GM12878 (cell line): ENCODE measurements at regions not wholly inside any gene's neighbourhood (a gene's known extent, or its start where the extent isn't known, plus 50 kb on each side); places are given as distances from the start of the nearest gene placed in this dataset.

ENCODE experiments used
- CBFB ChIP-seq: IDR thresholded peaks from 2 replicates; pipeline ENCODE4 v1.6.1; 2016; ENCODE audit warnings: antibody characterized with exemption, low read depth
- CHD1 ChIP-seq: IDR thresholded peaks from 2 replicates; pipeline ENCODE4 v1.6.1; 2012; ENCODE audit warnings: low read depth, low read length, improper control_type of control experiment
- DPF2 ChIP-seq: fragments of 450-650 bp; IDR thresholded peaks from 2 replicates; pipeline ENCODE4 v1.6.1; 2017; ENCODE audit warnings: mild to moderate bottlenecking
- E2F4 ChIP-seq: IDR thresholded peaks from 2 replicates; pipeline ENCODE4 v1.6.1; 2012; ENCODE audit warnings: low read depth, low read length, improper control_type of control experiment
- EED ChIP-seq: sonication (generic); IDR thresholded peaks from 2 replicates; pipeline ENCODE4 v1.6.1; 2016; ENCODE audit warnings: antibody characterized with exemption, low read depth
- EP300 ChIP-seq, 2 experiments: fragments of 150-350 bp in 1 of 2; IDR thresholded peaks; 2 replicates each; pipeline ENCODE4 v1.6.1; 2011 to 2012; ENCODE audit warnings: low read depth in 2 of 2, low read length in 2 of 2, borderline replicate concordance in 1 of 2, improper control_type of control experiment in 1 of 2, inconsistent platforms in 1 of 2; ENCODE audit not compliant: control insufficient read depth in 1 of 2
- ETV6 ChIP-seq, 2 experiments: fragments of 450-650 bp in 1 of 2; IDR thresholded peaks in 1 of 2; conservative IDR thresholded peaks in 1 of 2; 2 replicates each; pipeline ENCODE4 v1.6.1; 2014; ENCODE audit warnings: antibody characterized with exemption in 1 of 2, borderline replicate concordance in 1 of 2, low read depth in 1 of 2, mild to moderate bottlenecking in 1 of 2, moderate library complexity in 1 of 2
- IRF4 ChIP-seq: IDR thresholded peaks from 2 replicates; pipeline ENCODE4 v1.6.1; 2011; ENCODE audit warnings: low read depth, low read length
- LARP7 ChIP-seq: fragments of 450-650 bp; IDR thresholded peaks from 2 replicates; pipeline ENCODE4 v1.6.1; 2017; ENCODE audit warnings: mild to moderate bottlenecking
- MTA3 ChIP-seq: IDR thresholded peaks from 2 replicates; pipeline ENCODE4 v1.6.1; 2012; ENCODE audit warnings: low read length, inconsistent platforms, borderline replicate concordance
- NBN ChIP-seq: fragments of 450-650 bp; IDR thresholded peaks from 2 replicates; pipeline ENCODE4 v1.6.1; 2016
- NR2F1 ChIP-seq: fragments of 450-650 bp; conservative IDR thresholded peaks from 2 replicates; pipeline ENCODE4 v1.6.1; 2017; ENCODE audit warnings: mild to moderate bottlenecking
- POLR2A ChIP-seq: IDR thresholded peaks from 2 replicates; pipeline ENCODE4 v1.6.1; 2011; ENCODE audit warnings: low read depth, mild to moderate bottlenecking, low read length
- RFX5 ChIP-seq: IDR thresholded peaks from 2 replicates; pipeline ENCODE4 v1.6.1; 2011; ENCODE audit warnings: low read depth, low read length, improper control_type of control experiment
- SMAD5 ChIP-seq: IDR thresholded peaks from 2 replicates; pipeline ENCODE4 v1.6.1; 2016; ENCODE audit warnings: antibody characterized with exemption, low read depth
- STAT3 ChIP-seq: IDR thresholded peaks from 2 replicates; pipeline ENCODE4 v1.6.1; 2011; ENCODE audit warnings: low read depth, low read length, improper control_type of control experiment
- TCF7 ChIP-seq: IDR thresholded peaks from 2 replicates; pipeline ENCODE4 v1.6.1; 2014; ENCODE audit warnings: antibody characterized with exemption, borderline replicate concordance
- ZNF207 ChIP-seq: fragments of 450-650 bp; IDR thresholded peaks from 2 replicates; pipeline ENCODE4 v1.6.1; 2014; ENCODE audit warnings: antibody characterized with exemption, mild to moderate bottlenecking, borderline replicate concordance
- ZNF384 ChIP-seq: IDR thresholded peaks from 2 replicates; pipeline ENCODE4 v1.6.1; 2012; ENCODE audit warnings: low read depth, mild to moderate bottlenecking, low read length, improper control_type of control experiment, borderline replicate concordance
- TF ChIP-seq, protein P1 (sequence below): fragments of 450-650 bp; IDR thresholded peaks from 2 replicates; pipeline ENCODE4 v1.6.1; 2017; ENCODE audit warnings: low read depth, mild to moderate bottlenecking, moderate library complexity
- TF ChIP-seq, protein P2 (sequence below): fragments of 450-650 bp; IDR thresholded peaks from 2 replicates; pipeline ENCODE4 v1.6.1; 2017; ENCODE audit warnings: mild to moderate bottlenecking
- TF ChIP-seq, protein P3 (sequence below): fragments of 450-650 bp; IDR thresholded peaks from 2 replicates; pipeline ENCODE4 v1.6.1; 2017; ENCODE audit warnings: mild to moderate bottlenecking, moderate library complexity

- TF ChIP-seq, protein P1, sequence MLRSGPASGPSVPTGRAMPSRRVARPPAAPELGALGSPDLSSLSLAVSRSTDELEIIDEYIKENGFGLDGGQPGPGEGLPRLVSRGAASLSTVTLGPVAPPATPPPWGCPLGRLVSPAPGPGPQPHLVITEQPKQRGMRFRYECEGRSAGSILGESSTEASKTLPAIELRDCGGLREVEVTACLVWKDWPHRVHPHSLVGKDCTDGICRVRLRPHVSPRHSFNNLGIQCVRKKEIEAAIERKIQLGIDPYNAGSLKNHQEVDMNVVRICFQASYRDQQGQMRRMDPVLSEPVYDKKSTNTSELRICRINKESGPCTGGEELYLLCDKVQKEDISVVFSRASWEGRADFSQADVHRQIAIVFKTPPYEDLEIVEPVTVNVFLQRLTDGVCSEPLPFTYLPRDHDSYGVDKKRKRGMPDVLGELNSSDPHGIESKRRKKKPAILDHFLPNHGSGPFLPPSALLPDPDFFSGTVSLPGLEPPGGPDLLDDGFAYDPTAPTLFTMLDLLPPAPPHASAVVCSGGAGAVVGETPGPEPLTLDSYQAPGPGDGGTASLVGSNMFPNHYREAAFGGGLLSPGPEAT = peak; percentile 73; the same call in 1 of the 2 replicates
- peak; percentile 32; the same call in 1 of the 2 replicates for TF ChIP-seq EED
- peak in 1 of 2 experiments; percentile 38; a peak in 2 of 4 replicates for TF ChIP-seq EP300 (IDR thresholded peaks at IDR 0.05; ENCODE audit: borderline replicate concordance in 1 of 2, control insufficient read depth in 1 of 2, low read depth in 2 of 2, low read length in 2 of 2)
- no peak for TF ChIP-seq E2F4
- TF ChIP-seq CHD1 = no peak
- TF ChIP-seq NBN = no peak; the same call in 1 of the 2 replicates
- no peak for TF ChIP-seq STAT3
- TF ChIP-seq ETV6 (conservative IDR thresholded peaks at IDR 0.05 in 1 of 2, IDR thresholded peaks at IDR 0.05 in 1 of 2; ENCODE audit: borderline replicate concordance in 1 of 2, low read depth in 1 of 2) = peak in 1 of 2 experiments; percentile 97; a peak in 2 of 4 replicates
- no peak for TF ChIP-seq LARP7
- no peak for TF ChIP-seq MTA3
- TF ChIP-seq, protein P2, sequence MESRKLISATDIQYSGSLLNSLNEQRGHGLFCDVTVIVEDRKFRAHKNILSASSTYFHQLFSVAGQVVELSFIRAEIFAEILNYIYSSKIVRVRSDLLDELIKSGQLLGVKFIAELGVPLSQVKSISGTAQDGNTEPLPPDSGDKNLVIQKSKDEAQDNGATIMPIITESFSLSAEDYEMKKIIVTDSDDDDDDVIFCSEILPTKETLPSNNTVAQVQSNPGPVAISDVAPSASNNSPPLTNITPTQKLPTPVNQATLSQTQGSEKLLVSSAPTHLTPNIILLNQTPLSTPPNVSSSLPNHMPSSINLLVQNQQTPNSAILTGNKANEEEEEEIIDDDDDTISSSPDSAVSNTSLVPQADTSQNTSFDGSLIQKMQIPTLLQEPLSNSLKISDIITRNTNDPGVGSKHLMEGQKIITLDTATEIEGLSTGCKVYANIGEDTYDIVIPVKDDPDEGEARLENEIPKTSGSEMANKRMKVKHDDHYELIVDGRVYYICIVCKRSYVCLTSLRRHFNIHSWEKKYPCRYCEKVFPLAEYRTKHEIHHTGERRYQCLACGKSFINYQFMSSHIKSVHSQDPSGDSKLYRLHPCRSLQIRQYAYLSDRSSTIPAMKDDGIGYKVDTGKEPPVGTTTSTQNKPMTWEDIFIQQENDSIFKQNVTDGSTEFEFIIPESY = no peak
- TF ChIP-seq ZNF207 = no peak
- TF ChIP-seq, protein P3, sequence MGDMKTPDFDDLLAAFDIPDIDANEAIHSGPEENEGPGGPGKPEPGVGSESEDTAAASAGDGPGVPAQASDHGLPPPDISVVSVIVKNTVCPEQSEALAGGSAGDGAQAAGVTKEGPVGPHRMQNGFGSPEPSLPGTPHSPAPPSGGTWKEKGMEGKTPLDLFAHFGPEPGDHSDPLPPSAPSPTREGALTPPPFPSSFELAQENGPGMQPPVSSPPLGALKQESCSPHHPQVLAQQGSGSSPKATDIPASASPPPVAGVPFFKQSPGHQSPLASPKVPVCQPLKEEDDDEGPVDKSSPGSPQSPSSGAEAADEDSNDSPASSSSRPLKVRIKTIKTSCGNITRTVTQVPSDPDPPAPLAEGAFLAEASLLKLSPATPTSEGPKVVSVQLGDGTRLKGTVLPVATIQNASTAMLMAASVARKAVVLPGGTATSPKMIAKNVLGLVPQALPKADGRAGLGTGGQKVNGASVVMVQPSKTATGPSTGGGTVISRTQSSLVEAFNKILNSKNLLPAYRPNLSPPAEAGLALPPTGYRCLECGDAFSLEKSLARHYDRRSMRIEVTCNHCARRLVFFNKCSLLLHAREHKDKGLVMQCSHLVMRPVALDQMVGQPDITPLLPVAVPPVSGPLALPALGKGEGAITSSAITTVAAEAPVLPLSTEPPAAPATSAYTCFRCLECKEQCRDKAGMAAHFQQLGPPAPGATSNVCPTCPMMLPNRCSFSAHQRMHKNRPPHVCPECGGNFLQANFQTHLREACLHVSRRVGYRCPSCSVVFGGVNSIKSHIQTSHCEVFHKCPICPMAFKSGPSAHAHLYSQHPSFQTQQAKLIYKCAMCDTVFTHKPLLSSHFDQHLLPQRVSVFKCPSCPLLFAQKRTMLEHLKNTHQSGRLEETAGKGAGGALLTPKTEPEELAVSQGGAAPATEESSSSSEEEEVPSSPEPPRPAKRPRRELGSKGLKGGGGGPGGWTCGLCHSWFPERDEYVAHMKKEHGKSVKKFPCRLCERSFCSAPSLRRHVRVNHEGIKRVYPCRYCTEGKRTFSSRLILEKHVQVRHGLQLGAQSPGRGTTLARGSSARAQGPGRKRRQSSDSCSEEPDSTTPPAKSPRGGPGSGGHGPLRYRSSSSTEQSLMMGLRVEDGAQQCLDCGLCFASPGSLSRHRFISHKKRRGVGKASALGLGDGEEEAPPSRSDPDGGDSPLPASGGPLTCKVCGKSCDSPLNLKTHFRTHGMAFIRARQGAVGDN = peak; percentile 40; the same call in 1 of the 2 replicates
- TF ChIP-seq RFX5 = no peak
- TF ChIP-seq POLR2A = no peak
- TF ChIP-seq TCF7 = no peak
- TF ChIP-seq SMAD5 = no peak
- no peak for TF ChIP-seq ZNF384
- TF ChIP-seq CBFB = no peak
- TF ChIP-seq NR2F1 = no peak
- TF ChIP-seq IRF4 = 0 out of 2 replicates have a peak, but pooled peaks have one; percentile 34
- peak; percentile 40; the same call in 1 of the 2 replicates for TF ChIP-seq DPF2
These were observed 80.5 kb upstream of the SGK1 start (continued) for GRCh38 chr6:134398453-134398852.
